ENCODE measurements at regions not wholly inside any gene's neighbourhood (a gene's known extent, or its start where the extent isn't known, plus 50 kb on each side); places are given as distances from the start of the nearest gene placed in this dataset.

GRCh38 chr15:46450112-46450809 lies 815.4 kb downstream of the SQOR start:
- TF ChIP-seq CTCF (IDR thresholded peaks at IDR 0.05; ENCODE audit: insufficient read depth, low read depth, low read length) (no peak), EZH2 (IDR thresholded peaks at IDR 0.05; ENCODE audit: insufficient read depth, low read length) (no peak)

Data from astrocyte (in vitro differentiated cells and primary cell).